Activated CD8-positive, alpha-beta T cell treated with anti-CD3 and anti-CD28 coated beads, Interleukin-2, amount 10 ng/mL, durations not matched to agents 7 days and 5 days (primary cell): ENCODE measurements at regions not wholly inside any gene's neighbourhood (a gene's known extent, or its start where the extent isn't known, plus 50 kb on each side); places are given as distances from the start of the nearest gene placed in this dataset.
"Not testable (repeated sequence)": the region's sequence is repeated elsewhere in the genome, so short reads cannot be mapped to it uniquely, and the experiment has no call there.

Experiments used
- ATAC-seq: fragments of 150-1000 bp; cut with Tn5 transposase; one replicate; pipeline ENCODE4 v1.10.0; 2021; ENCODE audit warnings: moderate library complexity
- CTCF ChIA-PET: fragments of 350-600 bp; sonication (Branson Sonifier 250); formaldehyde crosslinking; loops from one replicate; lab custom pipeline; 2021; ENCODE audit warnings: antibody characterized with exemption; lab: Charles Lee
- POLR2A ChIA-PET: fragments of 350-600 bp; sonication (Branson Sonifier 250); formaldehyde crosslinking; loops from one replicate; lab custom pipeline; 2021; ENCODE audit warnings: antibody characterized with exemption; lab: Charles Lee
- DNase-seq: peaks from one replicate; pipeline ENCODE4 v3.0.0-alpha.2; 2020
- H3K27ac Mint-ChIP-seq: one replicate; pipeline ENCODE4 v1.8.0; 2021; ENCODE audit warnings: mild to moderate bottlenecking, mixed read lengths
- H3K27me3 Mint-ChIP-seq: one replicate; pipeline ENCODE4 v1.8.0; 2021; ENCODE audit warnings: low read depth, mixed read lengths
- H3K36me3 Mint-ChIP-seq: one replicate; pipeline ENCODE4 v1.8.0; 2021; ENCODE audit warnings: low read depth, mixed read lengths
- H3K4me1 Mint-ChIP-seq: one replicate; pipeline ENCODE4 v1.8.0; 2021; ENCODE audit warnings: low read depth, mixed read lengths
- H3K4me3 Mint-ChIP-seq: one replicate; pipeline ENCODE4 v1.8.0; 2021; ENCODE audit warnings: mild to moderate bottlenecking, mixed read lengths
- H3K9me3 Mint-ChIP-seq: one replicate; pipeline ENCODE4 v1.8.0; 2022; ENCODE audit warnings: mixed read lengths; ENCODE audit not compliant: insufficient read depth

DNA sequence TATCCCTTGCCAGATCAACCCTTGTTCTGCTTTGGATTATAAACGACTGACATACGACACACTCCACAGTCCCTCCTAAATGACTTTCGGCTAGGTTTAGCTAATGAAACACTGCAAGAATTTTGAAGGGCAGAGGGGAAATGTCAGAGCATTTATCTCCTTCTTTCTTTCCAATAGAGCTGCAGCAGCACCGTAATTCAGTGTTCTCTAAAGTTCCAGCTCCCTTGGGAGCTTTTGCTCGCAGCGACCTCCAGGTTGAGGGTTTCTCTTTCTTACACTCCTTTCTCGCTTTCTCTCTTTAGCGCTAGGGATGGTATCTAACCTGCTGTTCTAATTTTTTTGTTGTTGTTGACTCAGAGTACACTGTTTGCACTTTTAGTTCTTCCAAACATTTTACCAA lies 467.1 kb upstream of the ST8SIA4 start:
- DNase-seq (no peak), ATAC-seq (no peak)
- Mint-ChIP-seq H3K36me3 (no peaks in the 10 kb centered on the region), H3K27me3 (peaks cover 2% of the 10 kb centered on the region), H3K4me3 (no peak overlapping the region), H3K4me1 (no peaks in the 10 kb centered on the region), H3K27ac (no peak overlapping the region), H3K9me3 (no peaks in the 10 kb centered on the region)
- POLR2A ChIA-PET = no interaction called here
- CTCF ChIA-PET = no interaction called here

DNA sequence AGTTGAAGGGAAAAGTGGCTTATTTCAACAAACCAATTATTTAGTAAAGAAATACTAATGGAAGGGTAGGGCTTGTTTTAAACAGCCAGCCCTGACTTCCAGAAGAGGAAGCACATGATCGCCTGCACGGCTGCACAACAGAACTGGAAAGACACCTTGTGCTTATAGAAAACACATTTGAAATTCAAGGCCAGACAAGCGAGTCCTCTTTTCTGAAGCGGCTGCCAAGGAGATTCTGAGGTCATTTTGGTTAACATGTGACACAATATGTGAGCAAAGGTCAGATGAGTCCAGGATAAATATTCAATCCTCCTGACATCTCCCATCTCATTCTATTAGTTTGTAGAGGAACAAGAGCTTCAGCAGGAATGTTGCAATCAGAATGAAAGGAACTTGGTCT lies 461.4 kb upstream of the ST8SIA4 start:
- DNase-seq (no peak), ATAC-seq (no peak)
- no peak overlapping the region for H3K27ac Mint-ChIP-seq
- CTCF ChIA-PET = no interaction called here
- no peaks in the 10 kb centered on the region for H3K36me3 Mint-ChIP-seq
- no peaks in the 10 kb centered on the region for H3K27me3 Mint-ChIP-seq
- no peaks in the 10 kb centered on the region for H3K9me3 Mint-ChIP-seq
- POLR2A ChIA-PET = no interaction called here
- no peak overlapping the region for H3K4me3 Mint-ChIP-seq
- H3K4me1 Mint-ChIP-seq = no peaks in the 10 kb centered on the region

DNA sequence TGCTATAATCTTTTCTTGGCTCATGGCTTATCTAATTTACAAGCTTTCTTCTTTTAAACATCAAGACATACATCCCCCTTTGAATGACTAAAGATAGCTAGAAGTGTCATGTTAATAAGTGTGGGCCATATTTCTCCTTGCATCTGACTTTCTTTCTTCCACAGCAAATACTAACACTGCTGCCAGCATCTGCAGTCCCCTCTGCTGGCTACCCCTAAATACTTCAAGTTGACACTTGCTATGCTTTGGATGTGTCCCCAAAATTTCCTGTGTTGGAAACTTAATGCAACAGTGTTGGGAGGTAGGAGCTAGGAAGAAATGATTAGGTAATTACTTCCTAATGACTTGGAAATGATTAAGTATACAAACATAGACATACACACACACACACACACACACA lies 459.0 kb upstream of the ST8SIA4 start:
- no peaks in the 10 kb centered on the region for H3K36me3 Mint-ChIP-seq
- no peaks in the 10 kb centered on the region for H3K9me3 Mint-ChIP-seq
- DNase-seq (no peak), ATAC-seq (no peak)
- POLR2A ChIA-PET = no interaction called here
- H3K27ac Mint-ChIP-seq = no peak overlapping the region
- no peaks in the 10 kb centered on the region for H3K27me3 Mint-ChIP-seq
- no peak overlapping the region for H3K4me3 Mint-ChIP-seq
- no peaks in the 10 kb centered on the region for H3K4me1 Mint-ChIP-seq
- CTCF ChIA-PET = no interaction called here

DNA sequence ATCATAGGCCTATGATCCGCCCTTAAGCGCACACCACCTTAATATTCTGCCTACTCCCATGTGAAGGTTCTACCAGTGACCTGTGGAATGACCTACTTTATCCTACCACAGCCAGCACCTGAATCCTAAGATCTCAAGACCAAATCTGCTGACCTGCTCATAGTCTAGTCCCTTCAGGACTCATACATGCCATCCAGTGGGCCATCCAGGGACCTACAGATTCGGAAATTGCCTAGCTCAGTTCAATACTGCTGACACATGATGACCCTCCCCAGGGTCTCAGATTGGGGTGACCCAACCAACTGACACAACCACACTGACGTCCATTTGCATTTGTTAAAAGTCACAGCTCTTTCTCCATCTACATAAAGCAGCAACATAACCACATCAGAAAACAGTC lies 443.8 kb upstream of the ST8SIA4 start:
- Mint-ChIP-seq H3K4me3 (no peak overlapping the region), H3K9me3 (no peaks in the 10 kb centered on the region), H3K36me3 (no peaks in the 10 kb centered on the region), H3K4me1 (no peaks in the 10 kb centered on the region), H3K27ac (no peak overlapping the region), H3K27me3 (no peaks in the 10 kb centered on the region)
- POLR2A ChIA-PET = no interaction called here
- no peak for ATAC-seq
- no peak for DNase-seq
- CTCF ChIA-PET = no interaction called here

DNA sequence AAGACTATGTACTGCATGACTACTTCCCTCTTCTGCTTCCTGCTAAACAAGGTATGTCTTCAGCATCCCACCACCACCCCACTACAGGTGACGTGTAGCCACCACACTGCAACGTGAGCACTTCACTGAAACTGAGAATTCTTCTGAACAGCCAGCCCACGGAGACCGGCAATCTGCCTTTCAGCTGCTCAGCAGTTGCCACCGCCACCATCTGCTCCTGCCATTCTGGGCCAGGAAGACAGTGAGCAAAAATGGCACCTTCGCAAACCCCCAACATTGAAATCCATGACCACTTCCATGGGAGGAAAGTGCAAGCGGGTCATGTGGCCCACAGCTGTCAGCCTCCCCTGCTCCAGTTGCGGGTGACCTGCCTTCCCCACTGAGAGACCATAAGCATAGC lies 443.4 kb upstream of the ST8SIA4 start:
- Mint-ChIP-seq H3K4me3 (no peak overlapping the region), H3K27me3 (no peaks in the 10 kb centered on the region), H3K4me1 (no peaks in the 10 kb centered on the region), H3K27ac (no peak overlapping the region), H3K36me3 (no peaks in the 10 kb centered on the region), H3K9me3 (no peaks in the 10 kb centered on the region)
- ATAC-seq = no peak
- no peak for DNase-seq
- CTCF ChIA-PET = no interaction called here
- POLR2A ChIA-PET = no interaction called here

DNA sequence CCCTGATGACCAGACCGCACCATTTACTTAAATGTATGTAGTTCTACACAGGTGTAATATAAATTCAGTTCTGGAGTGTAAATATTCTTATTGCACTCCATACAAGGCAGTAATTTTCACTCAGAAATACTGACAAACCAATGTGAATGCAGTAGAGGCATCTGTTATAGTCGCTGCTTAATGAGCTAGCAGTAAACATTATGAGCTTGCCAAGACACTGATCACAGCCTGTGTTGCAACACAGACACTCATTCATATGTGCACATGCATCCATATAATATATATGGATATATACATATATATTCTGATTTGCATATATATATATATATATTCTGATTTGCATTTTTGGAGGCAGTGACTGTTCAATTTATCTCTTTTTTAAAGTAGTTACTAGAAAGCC lies 435.1 kb upstream of the ST8SIA4 start:
- POLR2A ChIA-PET = no interaction called here
- no peak for ATAC-seq

DNA sequence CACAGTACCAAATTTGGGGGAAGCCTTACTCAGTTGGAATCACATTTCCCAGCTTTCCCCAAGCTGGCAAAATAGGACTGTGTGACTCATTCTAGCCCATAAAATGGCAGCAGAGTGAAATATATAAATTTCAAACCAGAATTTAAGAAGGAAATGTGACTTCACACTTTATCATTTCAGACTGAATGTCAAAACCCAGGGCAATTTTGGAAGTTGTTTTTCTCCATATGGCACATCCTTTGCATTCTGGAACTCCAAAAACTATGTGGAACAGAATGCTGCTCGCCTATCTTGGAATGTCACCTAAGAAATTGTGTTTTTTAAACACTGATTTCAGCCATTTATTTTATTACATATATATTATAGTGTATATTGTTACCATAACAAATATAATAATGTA lies 424.7 kb upstream of the ST8SIA4 start:
- ATAC-seq = no peak
- Mint-ChIP-seq H3K9me3 (no peaks in the 10 kb centered on the region), H3K36me3 (no peaks in the 10 kb centered on the region), H3K27me3 (no peaks in the 10 kb centered on the region), H3K4me1 (no peaks in the 10 kb centered on the region), H3K27ac (no peak overlapping the region), H3K4me3 (no peak overlapping the region)
- POLR2A ChIA-PET = no interaction called here
- CTCF ChIA-PET = no interaction called here
- DNase-seq = no peak

More for the DNA sequence above, 435.1 kb upstream of the ST8SIA4 start:
- Mint-ChIP-seq H3K27me3 (no peaks in the 10 kb centered on the region), H3K36me3 (no peaks in the 10 kb centered on the region), H3K9me3 (no peaks in the 10 kb centered on the region), H3K4me1 (no peaks in the 10 kb centered on the region), H3K27ac (no peak overlapping the region), H3K4me3 (no peak overlapping the region)
- DNase-seq = no peak
- CTCF ChIA-PET = no interaction called here

DNA sequence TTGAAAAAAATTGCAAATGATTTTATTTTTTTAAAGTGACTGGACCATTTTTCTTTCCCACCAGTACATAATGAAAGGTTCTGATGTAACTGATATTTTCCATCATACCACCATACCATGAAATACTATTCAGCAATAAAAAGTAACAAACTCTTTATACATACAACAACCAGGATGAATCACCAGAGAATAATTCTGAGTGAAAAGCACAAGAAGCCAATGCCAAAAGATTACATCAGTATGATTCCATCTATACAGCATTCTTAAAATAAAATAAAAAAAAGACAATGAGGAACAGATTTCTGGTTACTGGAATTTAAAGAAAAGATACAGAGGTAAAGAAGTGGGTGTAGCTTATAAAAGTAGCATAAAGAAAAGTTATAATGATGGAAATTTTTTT lies 423.7 kb upstream of the ST8SIA4 start:
- H3K27me3 Mint-ChIP-seq = no peaks in the 10 kb centered on the region
- ATAC-seq (no peak), DNase-seq (no peak)
- POLR2A ChIA-PET = no interaction called here
- H3K9me3 Mint-ChIP-seq = no peaks in the 10 kb centered on the region
- H3K36me3 Mint-ChIP-seq = no peaks in the 10 kb centered on the region
- no peak overlapping the region for H3K27ac Mint-ChIP-seq
- H3K4me3 Mint-ChIP-seq = no peak overlapping the region
- H3K4me1 Mint-ChIP-seq = no peaks in the 10 kb centered on the region
- CTCF ChIA-PET = no interaction called here

DNA sequence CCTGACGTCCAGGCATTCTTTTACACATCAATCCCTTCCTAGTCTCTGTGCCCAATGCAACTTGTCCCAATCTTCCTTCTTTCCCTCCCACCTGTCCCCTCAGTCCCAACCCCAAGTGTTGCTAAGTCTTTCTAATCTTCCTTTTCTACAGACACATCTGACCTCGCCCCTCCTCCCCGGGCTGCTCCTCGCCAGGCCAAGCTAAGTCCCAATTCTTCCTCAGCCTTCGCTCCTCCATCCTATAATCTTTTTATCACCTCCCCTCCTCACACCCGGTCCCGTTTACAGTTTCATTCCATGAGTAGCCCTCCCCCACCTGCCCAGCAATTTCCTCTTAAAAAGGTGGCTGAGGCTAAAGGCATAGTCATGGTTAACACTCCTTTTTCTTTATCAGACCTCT lies 413.3 kb upstream of the ST8SIA4 start:
- CTCF ChIA-PET, ATAC-seq, DNase-seq, H3K4me1 Mint-ChIP-seq, POLR2A ChIA-PET, H3K27ac Mint-ChIP-seq, H3K27me3 Mint-ChIP-seq, H3K36me3 Mint-ChIP-seq, H3K9me3 Mint-ChIP-seq, H3K4me3 Mint-ChIP-seq: not testable (repeated sequence)

DNA sequence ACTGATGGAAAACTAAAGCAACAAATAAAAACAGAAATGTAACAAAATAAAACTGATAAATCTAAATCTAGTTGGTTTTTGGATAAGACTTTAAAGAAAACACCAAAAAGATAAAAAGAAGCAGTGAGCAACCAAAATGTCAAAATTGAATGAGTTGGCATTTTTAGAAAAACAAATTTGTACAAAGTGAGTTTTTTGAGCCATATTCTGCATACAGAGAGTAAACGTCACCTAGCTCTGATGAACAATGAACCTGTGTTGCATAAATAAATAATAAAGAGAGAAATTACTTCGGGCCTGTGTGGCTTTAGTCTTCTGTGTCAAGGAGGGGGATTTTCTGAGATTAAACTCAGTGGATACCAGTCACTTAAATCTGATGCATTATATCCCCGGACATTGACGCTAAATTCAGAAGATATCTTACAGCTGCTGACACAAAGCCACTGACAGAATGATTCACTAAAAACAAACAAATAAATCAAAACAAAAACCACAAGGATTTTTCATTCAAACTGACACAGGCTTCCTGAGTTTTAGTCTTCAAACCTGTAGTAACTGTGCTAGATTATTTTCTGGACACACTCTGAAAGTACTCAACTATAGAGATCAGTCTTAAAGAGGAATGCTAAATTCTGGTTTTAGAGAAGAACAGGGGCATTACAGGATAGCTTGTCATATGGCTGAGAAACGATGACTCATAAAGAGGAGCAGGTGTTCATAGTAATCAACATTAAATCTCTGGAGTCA lies 403.5 kb upstream of the ST8SIA4 start:
- CTCF ChIA-PET = no interaction called here
- POLR2A ChIA-PET = no interaction called here
- no peaks in the 10 kb centered on the region for H3K36me3 Mint-ChIP-seq
- no peaks in the 10 kb centered on the region for H3K9me3 Mint-ChIP-seq
- no peak for ATAC-seq
- no peak for DNase-seq
- H3K27ac Mint-ChIP-seq = no peak overlapping the region
- H3K4me1 Mint-ChIP-seq = no peaks in the 10 kb centered on the region
- no peaks in the 10 kb centered on the region for H3K27me3 Mint-ChIP-seq
- no peak overlapping the region for H3K4me3 Mint-ChIP-seq

DNA sequence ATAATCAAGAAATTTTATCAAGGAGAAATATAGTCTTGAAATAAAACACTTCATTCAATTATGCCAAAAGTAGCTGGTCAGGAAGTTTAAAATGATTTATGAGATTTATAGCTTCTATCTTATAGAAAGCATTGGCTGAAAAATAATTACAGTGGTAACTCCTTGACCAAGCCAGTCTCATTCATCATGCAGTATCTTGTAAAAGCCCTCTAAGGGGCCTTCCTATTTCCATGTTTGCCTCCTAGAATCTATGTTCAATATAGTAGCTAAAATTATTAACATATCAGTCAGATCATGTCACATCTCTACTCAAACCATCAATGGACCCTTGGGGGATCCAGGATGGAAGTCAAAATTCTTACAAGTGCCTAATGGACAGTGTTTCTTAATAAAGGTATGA lies 393.4 kb upstream of the ST8SIA4 start:
- Mint-ChIP-seq H3K4me3 (no peak overlapping the region), H3K4me1 (no peaks in the 10 kb centered on the region), H3K27ac (no peak overlapping the region), H3K27me3 (no peaks in the 10 kb centered on the region), H3K36me3 (no peaks in the 10 kb centered on the region), H3K9me3 (no peaks in the 10 kb centered on the region)
- DNase-seq (no peak), ATAC-seq (no peak)
- CTCF ChIA-PET = no interaction called here
- POLR2A ChIA-PET = no interaction called here

DNA sequence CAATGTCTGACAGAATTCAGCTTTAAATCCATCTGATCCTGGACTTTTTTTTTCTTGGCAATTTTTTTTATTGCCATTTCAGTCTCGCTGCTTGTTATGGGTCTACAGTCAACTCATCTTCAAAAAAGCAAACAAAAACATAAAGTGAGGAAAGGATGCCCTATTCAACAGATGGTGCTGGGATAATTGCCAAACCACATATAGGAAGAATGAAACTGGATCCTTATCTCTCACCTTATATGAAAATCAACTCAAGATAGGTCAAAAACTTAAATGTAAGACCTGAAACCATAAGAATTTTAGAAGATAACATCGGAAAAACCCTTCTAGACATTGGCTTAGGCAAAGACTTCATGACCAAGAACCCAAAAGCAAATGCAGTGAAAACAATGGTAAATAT lies 389.1 kb upstream of the ST8SIA4 start:
- Mint-ChIP-seq H3K9me3 (no peaks in the 10 kb centered on the region), H3K4me3 (no peak overlapping the region), H3K36me3 (no peaks in the 10 kb centered on the region), H3K4me1 (no peaks in the 10 kb centered on the region), H3K27me3 (no peaks in the 10 kb centered on the region), H3K27ac (no peak overlapping the region)
- ATAC-seq (no peak), DNase-seq (no peak)
- ChIA-PET POLR2A (no interaction called here), CTCF (no interaction called here)

DNA sequence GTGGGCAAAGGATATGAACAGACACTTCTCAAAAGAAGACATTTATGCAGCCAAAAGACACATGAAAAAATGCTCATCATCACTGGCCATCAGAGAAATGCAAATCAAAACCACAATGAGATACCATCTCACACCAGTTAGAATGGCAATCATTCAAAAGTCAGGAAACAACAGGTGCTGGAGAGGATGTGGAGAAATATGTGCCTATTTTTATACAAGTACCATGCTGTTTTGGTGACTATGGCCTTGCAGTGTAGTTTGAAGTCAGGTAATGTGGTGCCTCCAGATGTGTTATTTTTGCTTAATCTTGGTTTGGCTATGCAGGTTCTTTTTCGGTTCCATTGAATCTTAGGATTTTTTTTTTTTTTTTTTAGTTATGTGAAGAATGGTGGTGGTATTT lies 387.7 kb upstream of the ST8SIA4 start:
- H3K27ac Mint-ChIP-seq, POLR2A ChIA-PET, CTCF ChIA-PET, H3K4me1 Mint-ChIP-seq, H3K36me3 Mint-ChIP-seq, H3K4me3 Mint-ChIP-seq, ATAC-seq, H3K27me3 Mint-ChIP-seq, H3K9me3 Mint-ChIP-seq, DNase-seq: not testable (repeated sequence)
